Astrocyte of the cerebellum (primary cell): ENCODE measurements at regions not wholly inside any gene's neighbourhood (a gene's known extent, or its start where the extent isn't known, plus 50 kb on each side); places are given as distances from the start of the nearest gene placed in this dataset.

Experiments used
- DNase-seq: peaks from one replicate; pipeline ENCODE4 v3.0.0-alpha.2; 2011; ENCODE audit warnings: low read depth
- H3K4me3 ChIP-seq: 2 replicates; pipeline ENCODE4 v1.5.1; 2011; ENCODE audit warnings: mild to moderate bottlenecking, low read depth, low read length, moderate library complexity
- CTCF ChIP-seq: IDR thresholded peaks from 2 replicates; pipeline ENCODE4 v1.5.1; 2012; ENCODE audit warnings: low read length, low read depth, moderate library complexity, mild to moderate bottlenecking; ENCODE audit errors: missing control alignments
- in situ Hi-C: cut with HindIII; loops from 2 replicates; pipeline ENCODE4 v1.10.0; 2017; ENCODE audit warnings: low sequenced_read_pairs

- in situ Hi-C loops, result no loop called here
- no peak for DNase-seq
- no peak for TF ChIP-seq CTCF
- H3K4me3 ChIP-seq, result no peak overlapping the region
Measured at GRCh38 chr2:106041150-106041549, 153.0 kb downstream of the UXS1 start.

- in situ Hi-C loops, result no loop called here
- no peak for TF ChIP-seq CTCF
- no peak overlapping the region for H3K4me3 ChIP-seq
- DNase-seq, result no peak
Measured at GRCh38 chr2:106039634-106040315, 154.3 kb downstream of the UXS1 start.

- no peak for TF ChIP-seq CTCF
- in situ Hi-C loops, result no loop called here
- no peak for DNase-seq
- no peak overlapping the region for H3K4me3 ChIP-seq
Measured at GRCh38 chr2:106038601-106039375, 155.3 kb downstream of the UXS1 start.

- no peak for TF ChIP-seq CTCF
- in situ Hi-C loops, result no loop called here
- no peak overlapping the region for H3K4me3 ChIP-seq
- DNase-seq, result no peak
Measured at GRCh38 chr2:106037932-106038331, 156.2 kb downstream of the UXS1 start.

GRCh38 chr2:106037262-106037661, 156.8 kb downstream of the UXS1 start:
- in situ Hi-C loops, result no loop called here
- H3K4me3 ChIP-seq, result no peak overlapping the region
- TF ChIP-seq CTCF, result no peak
- no peak for DNase-seq

GRCh38 chr2:106034325-106034724, 159.8 kb downstream of the UXS1 start:
- H3K4me3 ChIP-seq, result no peak overlapping the region
- no peak for TF ChIP-seq CTCF
- in situ Hi-C loops, result no loop called here
- DNase-seq, result no peak
